HG03432 (cell line): ENCODE measurements at regions not wholly inside any gene's neighbourhood (a gene's known extent, or its start where the extent isn't known, plus 50 kb on each side); places are given as distances from the start of the nearest gene placed in this dataset.
"Not testable (repeated sequence)": the region's sequence is repeated elsewhere in the genome, so short reads cannot be mapped to it uniquely, and the experiment has no call there.

Source experiments
- ATAC-seq: cut with Tn5 transposase; IDR thresholded peaks from one replicate; pipeline ENCODE4 v1.9.1; 2021; ENCODE audit warnings: mild to moderate bottlenecking, moderate library complexity; ENCODE audit not compliant: unreplicated experiment

DNA sequence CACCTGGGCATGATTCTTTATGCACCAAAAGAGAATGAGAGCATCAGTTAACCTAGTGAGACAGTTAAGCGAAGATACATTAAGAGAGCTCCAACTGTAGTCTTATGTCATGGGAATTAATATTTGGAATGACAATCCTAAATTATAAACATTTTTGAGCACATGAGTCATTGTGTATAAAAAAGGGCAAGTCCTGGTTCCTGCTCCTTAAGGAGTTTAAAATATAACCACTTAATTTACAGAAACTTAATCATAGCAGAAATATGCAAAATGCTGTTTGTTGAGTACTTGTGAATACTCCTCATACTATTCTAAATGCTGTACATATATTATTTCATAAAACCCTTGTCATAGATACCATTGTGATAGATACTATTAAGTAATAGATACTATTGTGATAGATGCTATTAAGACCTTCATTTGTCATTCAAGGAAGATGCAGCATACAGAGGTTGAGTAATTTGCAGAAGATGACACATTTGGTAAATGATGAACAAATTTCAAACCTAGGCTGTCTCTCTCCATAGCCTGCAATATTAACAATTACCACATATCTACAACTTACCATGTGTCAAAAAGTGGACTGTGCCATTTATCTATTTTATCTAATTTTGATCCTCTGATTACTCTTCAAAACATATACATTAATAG is 301.0 kb downstream of the TBC1D4 start:
- no peak for ATAC-seq

GRCh38 chr13:75178436-75178835 is 303.5 kb downstream of the TBC1D4 start:
- ATAC-seq = no peak

DNA sequence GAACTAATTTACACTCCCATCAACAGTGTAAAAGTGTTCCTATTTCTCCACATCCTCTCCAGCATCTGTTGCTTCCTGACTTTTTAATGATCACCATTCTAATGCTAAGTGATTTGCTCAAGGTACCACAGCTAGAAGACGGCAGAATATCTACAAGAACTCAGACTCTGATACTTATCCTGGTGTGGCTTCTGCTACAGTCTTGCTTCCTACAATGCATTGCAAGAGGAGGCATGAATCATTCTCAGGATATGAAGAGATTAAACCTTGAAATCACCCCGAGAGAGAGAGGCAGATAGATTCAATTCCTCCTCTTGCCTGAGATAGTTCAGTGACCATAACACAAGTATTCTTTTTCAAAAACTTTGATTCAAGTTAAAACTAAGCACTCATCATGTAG is 306.4 kb downstream of the TBC1D4 start:
- ATAC-seq = no peak

GRCh38 chr13:75175097-75175496 is 306.9 kb downstream of the TBC1D4 start:
- ATAC-seq = not testable (repeated sequence)

DNA sequence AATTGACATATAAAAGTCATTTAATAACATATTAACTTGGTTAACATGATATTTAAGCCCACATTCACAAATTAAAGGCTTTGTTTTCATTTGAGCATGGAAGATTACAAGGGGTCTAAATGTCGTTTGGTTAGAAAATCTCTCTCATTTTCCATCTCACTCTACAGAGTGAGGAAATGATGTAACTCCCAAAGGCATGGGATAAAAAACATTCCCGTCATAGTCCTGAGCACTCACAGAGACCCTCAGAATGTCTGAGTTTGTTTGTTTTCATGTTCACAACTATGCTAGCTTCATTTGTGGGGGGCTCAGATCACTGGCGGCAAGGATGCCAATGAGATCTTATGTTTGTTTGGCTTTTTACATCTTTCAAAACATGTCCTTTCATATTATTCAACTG is 307.5 kb downstream of the TBC1D4 start:
- ATAC-seq = no peak

DNA sequence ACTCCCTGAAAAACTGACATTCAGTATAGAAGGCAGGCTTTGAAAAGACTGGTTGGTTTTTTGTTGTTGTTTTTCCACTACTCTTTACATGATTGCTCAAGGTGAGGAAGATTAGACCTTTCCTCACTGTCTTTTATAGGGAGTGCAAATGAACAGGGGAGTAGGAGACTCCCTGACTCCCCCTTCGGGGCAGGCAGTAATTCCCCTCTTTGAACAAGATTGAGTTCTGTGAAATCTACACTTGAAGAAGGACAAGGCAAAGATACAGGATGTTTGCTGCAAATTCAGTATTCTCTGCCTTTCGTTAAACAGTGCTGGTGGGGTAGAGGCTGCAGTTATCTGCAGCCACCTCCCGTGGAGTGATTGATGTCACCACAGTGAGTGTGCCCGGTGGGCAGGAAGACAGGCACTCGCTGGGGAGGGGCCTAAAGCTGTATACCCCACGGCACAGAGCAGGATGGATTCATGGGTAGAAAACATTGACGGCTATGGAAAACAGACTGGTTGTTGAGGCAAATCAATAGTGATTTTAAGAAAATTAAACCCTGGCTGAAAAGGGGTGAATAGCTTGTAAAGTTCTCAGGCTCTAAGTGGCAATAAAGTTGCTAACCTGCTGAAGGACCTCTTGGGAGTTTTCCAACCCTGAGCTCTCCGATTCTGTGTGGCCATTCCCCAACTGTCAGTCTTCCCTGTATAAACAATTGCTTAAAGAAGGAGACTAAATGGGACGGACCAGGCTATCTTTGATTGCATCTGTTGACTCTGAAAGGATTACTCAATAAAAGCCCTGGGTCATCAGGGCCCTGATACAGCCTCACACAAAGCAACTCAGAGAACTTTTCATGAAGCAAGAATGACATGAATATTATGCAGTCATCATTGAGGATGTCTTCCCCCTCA is 308.3 kb downstream of the TBC1D4 start:
- ATAC-seq = no peak

GRCh38 chr13:75170311-75170710 is 311.7 kb downstream of the TBC1D4 start:
- no peak for ATAC-seq

DNA sequence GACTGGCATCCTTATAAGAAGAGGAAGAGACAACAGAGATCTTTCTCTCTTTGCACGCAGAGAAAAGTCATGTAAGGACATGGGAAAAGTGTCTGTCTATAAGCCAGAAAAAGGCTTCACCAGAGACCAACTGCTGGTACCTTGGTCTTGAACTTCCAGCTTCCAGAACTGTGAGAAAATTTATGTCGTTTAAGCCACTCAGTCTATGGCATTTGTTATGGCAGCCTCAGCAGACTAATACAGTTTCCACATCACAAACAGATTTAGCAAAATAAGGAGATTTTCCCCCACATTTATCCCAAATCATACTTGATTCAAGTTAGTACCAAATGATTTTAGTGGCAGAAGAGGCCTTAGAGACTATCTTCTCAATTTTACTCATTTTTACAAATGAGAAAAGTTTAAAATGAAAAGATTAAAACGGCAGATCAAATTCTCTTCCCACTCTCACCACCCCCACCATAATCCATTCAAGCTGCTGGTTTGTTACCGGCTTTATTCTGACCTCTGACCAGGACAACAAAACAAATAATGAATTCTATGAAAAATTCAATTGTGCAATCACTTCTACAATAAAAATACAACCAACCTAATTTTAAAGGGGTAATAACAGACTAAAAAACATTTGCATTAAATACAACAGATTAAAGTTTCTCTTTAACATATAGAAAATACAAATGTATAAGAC is 316.3 kb downstream of the TBC1D4 start:
- no peak for ATAC-seq

DNA sequence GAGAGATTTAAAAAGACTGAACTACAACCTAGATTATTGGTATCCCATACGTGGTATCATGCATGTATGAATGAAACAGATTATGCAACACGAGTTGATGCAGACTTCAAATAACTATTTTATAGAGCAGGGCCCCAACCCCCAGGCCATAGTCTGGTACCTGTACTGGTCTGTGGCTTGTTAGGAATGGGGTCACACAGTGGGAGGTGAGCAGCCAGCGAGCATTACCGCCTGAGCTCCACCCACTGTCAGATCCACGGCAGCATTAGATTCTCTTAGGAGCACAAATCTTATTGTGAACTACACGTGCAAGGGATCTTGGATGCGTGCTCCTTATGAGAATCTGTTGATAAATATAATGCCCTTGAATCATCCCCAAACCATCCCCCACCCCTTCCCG is 320.2 kb downstream of the TBC1D4 start:
- no peak for ATAC-seq

DNA sequence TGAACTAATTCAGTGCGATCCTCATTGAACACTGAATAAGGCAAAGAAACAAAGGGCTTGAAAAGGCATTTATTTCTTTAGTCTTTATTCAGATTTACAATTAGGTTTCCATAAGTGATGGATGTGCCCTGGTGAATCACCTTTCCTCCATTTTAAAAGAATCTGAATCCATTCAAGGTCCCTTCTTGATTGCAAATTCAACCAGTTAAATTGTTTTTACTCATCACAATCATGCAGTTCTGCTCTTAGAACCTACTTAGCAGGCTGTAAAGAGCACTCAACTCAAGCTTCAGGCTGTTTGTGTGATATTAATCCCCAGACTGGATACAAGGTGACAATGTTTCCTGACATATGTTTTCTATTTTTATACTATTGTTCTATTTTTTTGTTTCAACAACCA is 321.0 kb downstream of the TBC1D4 start:
- no peak for ATAC-seq

DNA sequence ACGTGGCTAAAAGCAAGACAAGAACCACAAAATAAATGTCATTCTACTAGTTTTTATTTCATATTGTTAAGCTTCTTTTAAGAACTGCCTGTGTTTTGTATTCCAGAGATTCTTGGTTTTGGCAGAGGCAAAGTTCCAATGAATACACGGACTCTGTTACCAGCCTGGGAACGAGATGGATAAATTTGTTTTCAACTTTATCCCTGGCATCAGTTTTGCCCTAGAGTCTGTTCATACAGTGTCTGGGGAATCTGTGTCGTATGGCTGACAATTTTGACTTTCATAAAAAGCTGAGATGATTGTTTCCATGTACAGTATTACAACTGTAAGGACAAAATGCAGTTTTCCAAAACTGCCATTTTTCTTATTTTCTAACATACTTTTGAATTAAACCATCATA is 327.6 kb downstream of the TBC1D4 start:
- ATAC-seq = no peak

- no peak for ATAC-seq
These were observed 328.1 kb downstream of the TBC1D4 start for GRCh38 chr13:75153834-75154233.

GRCh38 chr13:75153386-75153785 is 328.6 kb downstream of the TBC1D4 start:
- ATAC-seq = no peak

DNA sequence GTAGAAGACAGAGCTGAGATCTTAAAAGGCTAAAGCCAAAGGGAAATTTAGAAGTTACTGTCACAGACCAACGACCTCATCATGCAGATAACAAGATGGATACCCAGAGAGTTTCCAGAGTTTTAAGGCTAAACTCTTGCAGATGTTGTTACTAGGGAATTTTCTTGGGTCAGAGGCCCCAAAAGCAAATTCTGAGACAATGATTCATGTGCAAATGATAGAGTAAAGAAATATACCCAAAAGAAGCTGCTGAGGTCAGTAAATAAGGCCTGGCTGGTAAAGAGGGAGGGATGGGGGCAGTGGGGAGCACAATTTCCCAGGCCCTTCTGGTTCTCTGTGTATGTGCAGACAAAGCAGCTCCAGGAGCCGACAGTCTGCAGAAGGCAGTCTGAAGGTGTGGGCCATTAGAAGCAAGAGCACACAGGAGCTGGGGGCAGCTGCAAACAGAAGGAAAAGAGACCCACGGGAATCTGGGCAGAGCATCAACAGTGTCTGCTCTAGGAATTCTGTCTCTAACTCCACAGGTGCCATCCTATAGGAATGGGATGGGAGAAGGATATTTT is 330.8 kb downstream of the TBC1D4 start:
- no peak for ATAC-seq

DNA sequence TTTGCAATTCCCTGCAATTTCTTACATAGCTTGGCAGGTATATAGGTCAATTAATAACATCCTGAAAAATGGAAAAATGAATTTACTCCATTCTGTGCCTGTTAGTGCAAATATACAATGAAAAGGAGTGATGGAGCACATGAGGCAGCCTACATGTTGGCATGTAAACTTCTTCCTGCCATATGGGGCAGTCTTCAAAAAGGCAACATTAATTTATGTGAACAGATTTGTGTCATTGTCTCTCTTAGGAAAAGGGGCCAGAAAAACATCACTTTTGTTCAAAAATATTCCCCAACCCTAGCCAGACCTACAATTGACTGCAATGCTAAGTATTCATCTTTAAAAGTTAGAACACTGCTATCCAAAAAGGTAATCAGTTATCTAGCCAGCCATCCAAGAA is 332.2 kb downstream of the TBC1D4 start:
- ATAC-seq = no peak

DNA sequence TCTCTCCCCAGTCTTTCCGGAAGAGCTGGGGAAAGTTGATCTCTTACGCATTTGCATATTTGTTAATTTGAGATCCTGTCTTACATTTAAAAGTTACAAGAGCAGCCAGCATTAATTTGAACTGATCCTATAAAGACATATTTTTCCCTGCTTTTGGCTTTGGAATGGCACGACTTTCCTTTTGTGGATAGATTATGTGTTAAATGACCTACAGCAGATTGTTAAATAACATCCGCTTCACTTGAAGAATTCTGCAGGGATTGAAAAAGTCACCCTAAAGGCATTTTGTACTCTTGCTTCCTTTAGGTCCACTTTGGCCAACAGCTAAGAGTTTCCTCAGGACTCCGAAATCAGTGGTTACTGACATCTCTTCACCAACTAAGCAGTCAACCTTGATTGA is 334.0 kb downstream of the TBC1D4 start:
- no peak for ATAC-seq

GRCh38 chr13:75146436-75146835 is 335.5 kb downstream of the TBC1D4 start:
- ATAC-seq = no peak

DNA sequence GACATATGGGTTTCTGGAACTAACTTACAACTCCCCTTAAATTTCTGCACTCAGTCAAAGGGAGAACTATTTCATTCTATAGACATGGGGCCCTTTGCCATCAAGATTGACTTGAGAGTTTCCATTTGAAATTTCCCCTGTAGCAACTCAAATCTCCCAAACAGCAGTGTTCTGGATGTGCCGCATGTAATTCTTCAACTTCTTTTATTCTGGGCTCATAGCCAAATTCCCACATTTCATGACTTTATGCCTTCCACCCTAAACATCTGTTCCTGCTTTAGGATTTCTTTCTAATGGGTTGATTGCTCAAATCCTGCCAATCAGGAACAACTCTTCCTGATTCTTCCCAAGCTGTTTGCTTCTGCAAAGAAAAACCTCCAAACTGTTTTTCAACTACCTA is 336.0 kb downstream of the TBC1D4 start:
- ATAC-seq = no peak

DNA sequence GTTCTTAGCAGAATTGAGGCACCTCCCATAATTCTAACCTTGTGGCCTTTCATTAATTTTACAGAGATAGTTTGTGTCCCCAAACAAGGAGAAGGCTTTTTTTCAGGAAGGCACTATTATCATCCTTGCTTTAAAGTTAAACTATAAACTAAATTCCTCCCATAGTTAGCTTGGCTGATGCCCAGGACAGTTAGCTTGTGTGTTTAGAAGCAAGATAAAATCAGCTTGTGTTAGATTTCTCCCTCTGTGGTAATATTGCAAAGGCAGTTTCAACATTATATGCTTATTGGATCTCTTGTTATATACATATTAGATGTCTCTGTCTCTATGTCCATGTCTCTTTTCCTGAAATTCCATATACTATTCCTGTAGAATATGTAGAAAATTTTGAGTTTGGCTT is 342.7 kb downstream of the TBC1D4 start:
- no peak for ATAC-seq

DNA sequence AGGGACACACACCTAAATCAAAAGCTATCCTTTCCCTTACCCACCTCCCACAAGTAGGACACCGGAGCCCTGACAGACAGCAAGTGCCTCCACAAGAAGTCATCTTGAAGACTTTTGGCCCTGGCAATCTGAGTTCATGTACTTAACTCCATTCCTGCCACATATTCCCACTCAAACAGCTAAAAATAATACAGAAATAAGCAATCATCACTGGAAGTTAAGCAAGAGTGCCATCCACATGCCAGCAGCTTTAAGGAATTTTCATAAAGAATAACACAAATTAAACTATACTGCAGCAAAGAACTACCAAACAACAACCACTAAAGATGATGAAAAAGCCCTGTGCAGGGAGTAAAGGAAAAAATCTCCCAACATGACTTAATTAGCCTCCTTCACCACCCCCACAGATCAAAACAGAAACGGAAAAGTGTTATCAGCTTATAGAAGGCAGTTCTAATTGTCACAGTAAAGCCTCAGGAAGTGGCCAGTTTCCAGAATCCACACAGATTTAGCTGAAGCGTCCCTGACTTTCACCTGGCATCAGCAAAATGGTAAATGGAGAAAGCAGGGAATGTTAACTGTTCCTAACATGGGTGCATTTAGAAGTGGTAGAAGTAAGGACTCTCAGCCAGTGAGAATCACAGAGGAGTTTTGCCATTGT is 343.9 kb downstream of the TBC1D4 start:
- no peak for ATAC-seq

DNA sequence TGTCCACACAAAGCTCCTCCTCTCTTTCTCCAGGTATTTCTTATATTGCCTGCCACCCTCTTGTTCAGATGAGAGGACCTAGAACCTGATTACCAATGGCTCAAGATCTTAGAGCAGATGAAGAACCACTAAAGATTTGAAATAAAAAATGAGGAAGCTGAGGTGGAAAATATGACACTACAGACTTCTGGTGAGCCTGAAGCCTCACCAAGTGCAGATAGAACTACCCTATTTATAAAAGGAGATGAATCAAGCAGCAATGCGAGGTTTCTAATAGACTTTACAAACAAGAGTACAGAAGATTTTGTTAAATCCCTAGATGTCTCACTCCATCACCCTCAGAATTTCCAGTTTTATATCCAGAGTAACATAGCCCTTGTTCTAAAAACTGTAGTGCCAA is 345.8 kb downstream of the TBC1D4 start:
- no peak for ATAC-seq
